Endothelial cell of umbilical vein (primary cell): ENCODE measurements at regions not wholly inside any gene's neighbourhood (a gene's known extent, or its start where the extent isn't known, plus 50 kb on each side); places are given as distances from the start of the nearest gene placed in this dataset.

Experiments used
- CTCF ChIP-seq, 2 donors: IDR thresholded peaks; 1 replicate in 1 of 2; 2 replicates in 1 of 2; pipeline ENCODE4 v1.5.1; 2011; ENCODE audit warnings: low read length in 2 of 2, mild to moderate bottlenecking in 2 of 2, moderate library complexity in 2 of 2, control low read depth in 1 of 2, inconsistent platforms in 1 of 2, low read depth in 1 of 2; ENCODE audit not compliant: insufficient read depth in 1 of 2; ENCODE audit errors: extremely low read depth in 1 of 2
- EZH2 ChIP-seq: IDR thresholded peaks from 2 replicates; pipeline ENCODE4 v1.6.1; 2012; ENCODE audit warnings: borderline replicate concordance, low read depth, mild to moderate bottlenecking, moderate library complexity, low read length, inconsistent platforms; ENCODE audit not compliant: severe bottlenecking
- GATA2 ChIP-seq: IDR thresholded peaks from 2 replicates; pipeline ENCODE4 v1.7.0; 2011; ENCODE audit warnings: low read depth, mild to moderate bottlenecking, moderate library complexity, mixed read lengths, low read length; ENCODE audit not compliant: insufficient read length, insufficient read depth
- MAX ChIP-seq: IDR thresholded peaks from 2 replicates; pipeline ENCODE4 v1.6.1; 2011; ENCODE audit not compliant: insufficient read depth, insufficient read length
- MYC ChIP-seq: IDR thresholded peaks from one replicate; pipeline ENCODE4 v1.6.1; 2011; ENCODE audit warnings: mild to moderate bottlenecking, low read depth, low read length
- POLR2A ChIP-seq: IDR thresholded peaks from 2 replicates; pipeline ENCODE4 v1.6.1; 2012; ENCODE audit warnings: low read depth, mild to moderate bottlenecking, control low read depth, low read length
- POLR2AphosphoS5 ChIP-seq: IDR thresholded peaks from 2 replicates; pipeline ENCODE4 v1.6.1; 2012; ENCODE audit warnings: low read depth, mild to moderate bottlenecking, control low read depth, low read length, moderate library complexity; ENCODE audit not compliant: insufficient read depth

GRCh38 chr11:43589601-43590250, 90.8 kb upstream of the HSD17B12 start:
- no peak for TF ChIP-seq POLR2AphosphoS5
- no peak for TF ChIP-seq EZH2
- TF ChIP-seq CTCF (IDR thresholded peaks at IDR 0.05; ENCODE audit: extremely low read depth in 1 of 2, insufficient read depth in 1 of 2, low read depth in 1 of 2, low read length in 2 of 2): no peak
- no peak for TF ChIP-seq POLR2A
- no peak for TF ChIP-seq MYC
- no peak for TF ChIP-seq MAX
- TF ChIP-seq GATA2: no peak
